Esophagus squamous epithelium (tissue), 5 donors: ENCODE measurements at regions not wholly inside any gene's neighbourhood (a gene's known extent, or its start where the extent isn't known, plus 50 kb on each side); places are given as distances from the start of the nearest gene placed in this dataset.

ENCODE experiments used
- DNase-seq: peaks from one replicate; lab custom pipeline; 2025; lab: John Stamatoyannopoulos, UW
- H3K27ac ChIP-seq, 4 donors: fragments of 200-600 bp; sonication (generic); one replicate each; pipeline ENCODE4 v1.5.1; 2016 to 2019; ENCODE audit warnings: mild to moderate bottlenecking in 1 of 4
- H3K27me3 ChIP-seq, 4 donors: fragments of 200-600 bp; sonication (generic); 1 replicate in 3 of 4; 2 replicates in 1 of 4; pipeline versions ENCODE4 v1.5.1 to v1.6.0; 2017 to 2021; ENCODE audit warnings: antibody characterized with exemption in 1 of 4
- H3K36me3 ChIP-seq, 3 donors: fragments of 200-600 bp; sonication (generic); one replicate each; pipeline ENCODE4 v1.5.1; 2016 to 2019
- H3K4me1 ChIP-seq, 3 donors: fragments of 200-600 bp; sonication (generic); one replicate each; pipeline ENCODE4 v1.5.1; 2017 to 2019
- H3K4me3 ChIP-seq, 4 donors: fragments of 200-600 bp; sonication (generic); 1 replicate in 3 of 4; 2 replicates in 1 of 4; pipeline ENCODE4 v1.5.1; 2016 to 2019; ENCODE audit warnings: mild to moderate bottlenecking in 2 of 4, moderate library complexity in 1 of 4
- H3K9me3 ChIP-seq, 3 donors: fragments of 200-600 bp; sonication (generic); one replicate each; pipeline ENCODE4 v1.5.1; 2016 to 2019
- CTCF ChIP-seq, 6 experiments: fragments of 450-650 bp in 4 of 6; fragments of 200-600 bp in 2 of 6; sonication (generic) in 2 of 6; IDR thresholded peaks; one replicate each; pipeline ENCODE4 v1.5.1; 2016 to 2019; ENCODE audit warnings: antibody characterized with exemption in 6 of 6, mild to moderate bottlenecking in 4 of 6, moderate library complexity in 4 of 6
- POLR2A ChIP-seq, 4 donors: fragments of 450-650 bp; IDR thresholded peaks; one replicate each; pipeline ENCODE4 v1.6.1; 2017; ENCODE audit warnings: antibody characterized with exemption in 4 of 4, mild to moderate bottlenecking in 4 of 4, moderate library complexity in 3 of 4
- WGBS, 2 donors: methylation state at CpG; one replicate each; pipeline ENCODE4 v1.1.5; 2018; 5-methylcytosine and 5-hydroxymethylcytosine counted together
- intact Hi-C: fragments of 100-400 bp; cut with DNase I; formaldehyde crosslinking; loops from one replicate; pipeline ENCODE4 v1.15.0; 2022
- donor health status: DM: yes; HTN: yes; CAD: no.

- 53 to 57% methylated on average over 2 of the region's 2 CpGs for WGBS, 2 donors
- TF ChIP-seq CTCF (IDR thresholded peaks at IDR 0.05) (no peak), POLR2A (IDR thresholded peaks at IDR 0.05) (no peak)
- H3K9me3 ChIP-seq = no peaks in the 10 kb centered on the region
- H3K27ac ChIP-seq = no peak overlapping the region
- H3K36me3 ChIP-seq = no peaks in the 10 kb centered on the region
- H3K27me3 ChIP-seq = no peaks in the 10 kb centered on the region
- H3K4me1 ChIP-seq = no peaks in the 10 kb centered on the region
- DNase-seq = no peak
- intact Hi-C loops = no loop called here
- H3K4me3 ChIP-seq = no peak overlapping the region
These were observed 1265.7 kb upstream of the CHAC2 start for GRCh38 chr2:52501715-52502475.

GRCh38 chr2:52500561-52500960, 1267.0 kb upstream of the CHAC2 start:
- Histone ChIP-seq H3K4me3 (no peak overlapping the region), H3K27ac (no peak overlapping the region), H3K4me1 (no peaks in the 10 kb centered on the region), H3K27me3 (no peaks in the 10 kb centered on the region), H3K9me3 (no peaks in the 10 kb centered on the region), H3K36me3 (no peaks in the 10 kb centered on the region)
- 60 to 64% methylated on average over 2 of the region's 2 CpGs for WGBS, 2 donors
- TF ChIP-seq CTCF (IDR thresholded peaks at IDR 0.05) = no peak
- no peak for TF ChIP-seq POLR2A (IDR thresholded peaks at IDR 0.05)
- intact Hi-C loops = no loop called here
- DNase-seq = no peak

GRCh38 chr2:52498077-52498750, 1269.4 kb upstream of the CHAC2 start:
- intact Hi-C loops = no loop called here
- no peaks in the 10 kb centered on the region for H3K9me3 ChIP-seq
- H3K4me3 ChIP-seq = no peak overlapping the region
- H3K36me3 ChIP-seq = no peaks in the 10 kb centered on the region
- no peak overlapping the region for H3K27ac ChIP-seq
- TF ChIP-seq CTCF (IDR thresholded peaks at IDR 0.05) = no peak
- no peak for TF ChIP-seq POLR2A (IDR thresholded peaks at IDR 0.05)
- WGBS, 2 donors = 68 to 74% methylated on average over 3 of the region's 3 CpGs
- H3K4me1 ChIP-seq = no peaks in the 10 kb centered on the region
- DNase-seq = no peak
- H3K27me3 ChIP-seq = no peaks in the 10 kb centered on the region

- TF ChIP-seq POLR2A (IDR thresholded peaks at IDR 0.05) (no peak), CTCF (IDR thresholded peaks at IDR 0.05) (no peak)
- intact Hi-C loops = no loop called here
- H3K27ac ChIP-seq = no peak overlapping the region
- H3K36me3 ChIP-seq = no peaks in the 10 kb centered on the region
- no peaks in the 10 kb centered on the region for H3K9me3 ChIP-seq
- H3K27me3 ChIP-seq = no peaks in the 10 kb centered on the region
- H3K4me1 ChIP-seq = no peaks in the 10 kb centered on the region
- H3K4me3 ChIP-seq = no peak overlapping the region
- no peak for DNase-seq
These were observed 1271.8 kb upstream of the CHAC2 start for GRCh38 chr2:52495816-52496215.

GRCh38 chr2:52477166-52477565, 1290.4 kb upstream of the CHAC2 start:
- Histone ChIP-seq H3K4me1 (no peaks in the 10 kb centered on the region), H3K9me3 (no peaks in the 10 kb centered on the region), H3K27me3 (no peaks in the 10 kb centered on the region), H3K4me3 (no peak overlapping the region), H3K27ac (no peak overlapping the region), H3K36me3 (no peaks in the 10 kb centered on the region)
- DNase-seq = no peak
- TF ChIP-seq CTCF (IDR thresholded peaks at IDR 0.05) = no peak
- no peak for TF ChIP-seq POLR2A (IDR thresholded peaks at IDR 0.05)
- WGBS, 2 donors = 50 to 95% methylated on average over 1 of the region's 1 CpG
- intact Hi-C loops = no loop called here
